ENCODE measurements at regions not wholly inside any gene's neighbourhood (a gene's known extent, or its start where the extent isn't known, plus 50 kb on each side); places are given as distances from the start of the nearest gene placed in this dataset.

- Histone ChIP-seq H3K27me3 (peaks cover 4% of the 10 kb centered on the region), H3K4me3 (no peak overlapping the region), H3K4me1 (peaks cover 16% of the 10 kb centered on the region), H3K79me2 (ENCODE audit: low read depth) (no peaks in the 10 kb centered on the region), H2AFZ (replicated peaks) (no peak overlapping the region), H3K9me3 (ENCODE audit: low read depth) (no peaks in the 10 kb centered on the region), H3F3A (ENCODE audit: low read depth) (no peaks in the 10 kb centered on the region), H3K27ac (no peak overlapping the region), H3K4me2 (no peak overlapping the region), H3K36me3 (no peaks in the 10 kb centered on the region), H4K20me1 (ENCODE audit: low read depth) (no peaks in the 10 kb centered on the region), H3K9ac (no peak overlapping the region)
- Mint-ChIP-seq H3K36me3 (peaks cover 1% of the 10 kb centered on the region), H3K27ac (no peak overlapping the region), H3K4me1 (peaks cover 25% of the 10 kb centered on the region), H3K4me3 (no peak overlapping the region), H3K27me3 (ENCODE audit: insufficient read depth, low read depth) (peaks cover 24% of the 10 kb centered on the region), H3K9me3 (peaks cover 11% of the 10 kb centered on the region)
- no peak for TF ChIP-seq EZH2phosphoT487 (IDR thresholded peaks at IDR 0.05)
- no peak for TF ChIP-seq EZH2 (IDR thresholded peaks at IDR 0.05)
- no peak for TF ChIP-seq CTCF (IDR thresholded peaks at IDR 0.05)
- DNase-seq (ENCODE audit: low spot score): no peak
Measured at GRCh38 chr3:194223951-194224350, 88.0 kb downstream of the HES1 start.

GRCh38 chr3:194224471-194225417, 88.8 kb downstream of the HES1 start:
- Histone ChIP-seq H3K36me3 (no peaks in the 10 kb centered on the region), H2AFZ (replicated peaks) (peak overlapping the region; percentile 58), H3K27me3 (peaks cover 4% of the 10 kb centered on the region), H4K20me1 (ENCODE audit: low read depth) (no peaks in the 10 kb centered on the region), H3K9ac (no peak overlapping the region), H3K4me1 (peaks cover 14% of the 10 kb centered on the region), H3F3A (ENCODE audit: low read depth) (no peaks in the 10 kb centered on the region), H3K9me3 (ENCODE audit: low read depth) (no peaks in the 10 kb centered on the region), H3K4me2 (peak overlapping the region; percentile 27), H3K79me2 (ENCODE audit: low read depth) (no peaks in the 10 kb centered on the region), H3K4me3 (no peak overlapping the region), H3K27ac (no peak overlapping the region)
- no peak for TF ChIP-seq EZH2phosphoT487 (IDR thresholded peaks at IDR 0.05)
- no peak for TF ChIP-seq EZH2 (IDR thresholded peaks at IDR 0.05)
- no peak for TF ChIP-seq CTCF (IDR thresholded peaks at IDR 0.05)
- Mint-ChIP-seq H3K4me3 (no peak overlapping the region), H3K4me1 (peaks cover 20% of the 10 kb centered on the region), H3K27ac (peak overlapping the region; percentile 28), H3K27me3 (ENCODE audit: insufficient read depth, low read depth) (peaks cover 20% of the 10 kb centered on the region), H3K36me3 (peaks cover 1% of the 10 kb centered on the region), H3K9me3 (peaks cover 11% of the 10 kb centered on the region)
- peak; percentile 26 for DNase-seq (ENCODE audit: low spot score)

- Histone ChIP-seq H3K4me3 (no peak overlapping the region), H2AFZ (replicated peaks) (peak overlapping the region; percentile 58), H3F3A (ENCODE audit: low read depth) (no peaks in the 10 kb centered on the region), H3K4me1 (peaks cover 14% of the 10 kb centered on the region), H3K4me2 (peak overlapping the region; percentile 27), H3K27me3 (peaks cover 4% of the 10 kb centered on the region), H4K20me1 (ENCODE audit: low read depth) (no peaks in the 10 kb centered on the region), H3K79me2 (ENCODE audit: low read depth) (no peaks in the 10 kb centered on the region), H3K9ac (no peak overlapping the region), H3K27ac (no peak overlapping the region), H3K36me3 (no peaks in the 10 kb centered on the region), H3K9me3 (ENCODE audit: low read depth) (no peaks in the 10 kb centered on the region)
- Mint-ChIP-seq H3K27me3 (ENCODE audit: insufficient read depth, low read depth) (peaks cover 16% of the 10 kb centered on the region), H3K4me1 (peaks cover 18% of the 10 kb centered on the region), H3K27ac (no peak overlapping the region), H3K9me3 (peaks cover 9% of the 10 kb centered on the region), H3K36me3 (peaks cover 1% of the 10 kb centered on the region), H3K4me3 (no peak overlapping the region)
- DNase-seq (ENCODE audit: low spot score): no peak
- TF ChIP-seq EZH2phosphoT487 (IDR thresholded peaks at IDR 0.05) (no peak), CTCF (IDR thresholded peaks at IDR 0.05) (no peak), EZH2 (IDR thresholded peaks at IDR 0.05) (no peak)
Measured at GRCh38 chr3:194225418-194225812, 89.5 kb downstream of the HES1 start.

Measured in neural progenitor cell (in vitro differentiated cells).